ENCODE measurements at regions not wholly inside any gene's neighbourhood (a gene's known extent, or its start where the extent isn't known, plus 50 kb on each side); places are given as distances from the start of the nearest gene placed in this dataset.

DNA sequence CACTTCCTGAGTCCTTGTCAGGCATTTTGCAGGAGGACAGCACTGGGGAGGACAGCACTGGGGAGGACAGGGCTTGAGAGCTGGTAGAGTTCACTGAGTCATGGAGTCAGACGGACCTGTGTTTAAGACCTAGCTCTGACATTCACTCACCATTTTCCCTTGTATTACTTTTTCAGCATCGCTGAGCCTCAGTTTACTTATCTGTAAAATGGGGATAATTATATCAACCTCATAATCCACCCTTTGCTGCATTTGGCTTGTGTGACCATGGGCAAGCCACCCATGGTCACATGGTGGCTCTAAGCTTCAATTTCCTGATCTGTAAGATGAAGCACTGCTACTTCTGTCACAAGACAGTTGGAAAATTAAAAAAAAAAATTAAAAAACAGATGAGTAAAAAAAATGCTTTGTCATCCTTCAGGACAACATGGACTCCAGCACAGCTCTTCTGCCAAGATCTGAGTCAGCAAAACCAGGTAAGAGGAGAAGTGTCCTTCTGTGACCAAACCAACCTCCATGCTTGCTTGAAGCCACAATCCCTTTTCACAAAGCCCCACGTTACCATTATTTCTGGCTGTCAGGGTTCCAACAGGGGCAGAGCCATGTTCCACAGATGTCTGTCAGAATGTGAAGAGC lies 275.5 kb downstream of the RAB28 start:
- 47% methylated on average over 3 of the region's 3 CpGs for WGBS (ENCODE audit: low lambda C conversion rate)
- POLR2A ChIA-PET = no interaction called here

DNA sequence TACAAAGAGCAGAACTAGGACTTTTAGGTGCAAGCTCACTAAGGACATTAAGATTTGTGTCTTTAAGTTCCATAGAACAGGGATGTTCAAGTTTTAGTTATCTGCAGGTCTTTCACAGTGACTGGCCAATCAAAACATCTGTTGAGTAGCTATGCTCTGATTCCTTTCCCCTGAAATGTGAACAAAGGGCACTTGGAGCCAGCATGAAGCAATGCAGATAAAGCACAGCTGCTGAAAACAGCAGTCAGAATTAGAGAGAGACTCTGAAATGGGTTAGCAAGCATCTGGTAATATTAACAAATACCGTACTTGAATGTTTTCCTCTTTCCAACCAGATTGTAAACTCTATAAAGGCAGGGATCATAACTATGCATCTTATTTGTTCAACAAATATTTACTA lies 276.9 kb downstream of the RAB28 start:
- Histone ChIP-seq H3K27me3 (ENCODE audit: insufficient read depth) (no peaks in the 10 kb centered on the region), H3K4me3 (ENCODE audit: low read depth in 2 of 2, low read length in 1 of 2) (no peak overlapping the region), H3K9ac (no peak overlapping the region), H3K79me2 (ENCODE audit: insufficient read depth) (no peaks in the 10 kb centered on the region), H3K9me3 (no peaks in the 10 kb centered on the region), H3K27ac (ENCODE audit: low read depth in 2 of 2, low read length in 1 of 2) (no peak overlapping the region), H2AFZ (ENCODE audit: low read depth) (no peak overlapping the region), H3K4me1 (ENCODE audit: control insufficient read depth in 1 of 2, insufficient read depth in 2 of 2, low read depth in 1 of 2, low read length in 1 of 2) (no peaks in the 10 kb centered on the region), H3K36me3 (replicated peaks in 1 of 2; ENCODE audit: control insufficient read depth in 1 of 2, insufficient read depth in 2 of 2, low read length in 1 of 2) (no peaks in the 10 kb centered on the region), H3K9me2 (no peaks in the 10 kb centered on the region), H3K4me2 (no peak overlapping the region), H4K20me1 (ENCODE audit: insufficient read depth) (no peaks in the 10 kb centered on the region), H3F3A (replicated peaks; ENCODE audit: insufficient read depth) (no peaks in the 10 kb centered on the region)
- CTCF ChIA-PET = no interaction called here
- POLR2A ChIA-PET = no interaction called here
- 43% methylated on average over 1 of the region's 1 CpG for WGBS (ENCODE audit: low lambda C conversion rate)
- TF ChIP-seq EP300 (IDR thresholded peaks at IDR 0.05; ENCODE audit: borderline replicate concordance in 1 of 2, low read depth in 1 of 2, low read length in 1 of 2) (no peak), RXRA (IDR thresholded peaks at IDR 0.05; ENCODE audit: borderline replicate concordance, low read depth) (no peak), FOXM1 (IDR thresholded peaks at IDR 0.05; ENCODE audit: low read depth) (no peak)
- TF ChIP-seq, protein P1, sequence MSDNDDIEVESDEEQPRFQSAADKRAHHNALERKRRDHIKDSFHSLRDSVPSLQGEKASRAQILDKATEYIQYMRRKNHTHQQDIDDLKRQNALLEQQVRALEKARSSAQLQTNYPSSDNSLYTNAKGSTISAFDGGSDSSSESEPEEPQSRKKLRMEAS (IDR thresholded peaks at IDR 0.05; ENCODE audit: low read depth) = no peak
- no peak for DNase-seq

More for the DNA sequence above, 275.5 kb downstream of the RAB28 start:
- no peaks in the 10 kb centered on the region for H3K27me3 ChIP-seq (ENCODE audit: insufficient read depth)
- no peak overlapping the region for H3K4me3 ChIP-seq (ENCODE audit: low read depth in 2 of 2, low read length in 1 of 2)
- H3K79me2 ChIP-seq (ENCODE audit: insufficient read depth) = no peaks in the 10 kb centered on the region
- no peak for DNase-seq
- TF ChIP-seq, protein P2, sequence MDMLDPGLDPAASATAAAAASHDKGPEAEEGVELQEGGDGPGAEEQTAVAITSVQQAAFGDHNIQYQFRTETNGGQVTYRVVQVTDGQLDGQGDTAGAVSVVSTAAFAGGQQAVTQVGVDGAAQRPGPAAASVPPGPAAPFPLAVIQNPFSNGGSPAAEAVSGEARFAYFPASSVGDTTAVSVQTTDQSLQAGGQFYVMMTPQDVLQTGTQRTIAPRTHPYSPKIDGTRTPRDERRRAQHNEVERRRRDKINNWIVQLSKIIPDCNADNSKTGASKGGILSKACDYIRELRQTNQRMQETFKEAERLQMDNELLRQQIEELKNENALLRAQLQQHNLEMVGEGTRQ (IDR thresholded peaks at IDR 0.05; ENCODE audit: borderline replicate concordance, low read depth, low read length) = no peak
- H3K4me1 ChIP-seq (ENCODE audit: control insufficient read depth in 1 of 2, insufficient read depth in 2 of 2, low read depth in 1 of 2, low read length in 1 of 2) = no peaks in the 10 kb centered on the region
- no peaks in the 10 kb centered on the region for H3K36me3 ChIP-seq (replicated peaks in 1 of 2; ENCODE audit: control insufficient read depth in 1 of 2, insufficient read depth in 2 of 2, low read length in 1 of 2)
- H3K27ac ChIP-seq (ENCODE audit: low read depth in 2 of 2, low read length in 1 of 2) = no peak overlapping the region
- no peak overlapping the region for H3K4me2 ChIP-seq
- no peaks in the 10 kb centered on the region for H3F3A ChIP-seq (replicated peaks; ENCODE audit: insufficient read depth)
- H3K9me3 ChIP-seq = no peaks in the 10 kb centered on the region
- H3K9me2 ChIP-seq = no peaks in the 10 kb centered on the region
- H4K20me1 ChIP-seq (ENCODE audit: insufficient read depth) = no peaks in the 10 kb centered on the region
- H3K9ac ChIP-seq = no peak overlapping the region
- CTCF ChIA-PET = no interaction called here
- no peak overlapping the region for H2AFZ ChIP-seq (ENCODE audit: low read depth)

DNA sequence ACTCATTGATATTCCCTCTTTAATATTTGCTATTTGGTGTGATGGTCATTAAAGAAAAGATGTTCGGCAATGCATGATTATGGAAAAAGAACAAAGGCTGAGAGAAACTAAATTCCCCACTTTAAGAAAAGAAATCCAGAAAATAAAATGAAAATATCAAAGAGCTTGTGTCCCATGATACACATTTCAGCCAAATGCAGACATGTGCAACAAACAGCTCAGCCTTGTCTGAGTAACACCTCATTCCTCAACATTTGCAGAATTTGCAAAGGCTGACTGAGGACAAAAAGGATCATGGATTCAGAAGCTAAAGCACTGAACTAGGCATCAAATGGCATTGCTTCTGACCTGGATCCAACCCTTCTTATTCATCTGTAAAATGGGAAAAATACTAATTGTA lies 281.0 kb downstream of the RAB28 start:
- Histone ChIP-seq H3K79me2 (ENCODE audit: insufficient read depth) (no peaks in the 10 kb centered on the region), H2AFZ (ENCODE audit: low read depth) (no peak overlapping the region), H4K20me1 (ENCODE audit: insufficient read depth) (no peaks in the 10 kb centered on the region), H3K9me3 (no peaks in the 10 kb centered on the region), H3K9ac (no peak overlapping the region), H3F3A (replicated peaks; ENCODE audit: insufficient read depth) (no peaks in the 10 kb centered on the region), H3K27me3 (ENCODE audit: insufficient read depth) (no peaks in the 10 kb centered on the region), H3K9me2 (no peaks in the 10 kb centered on the region), H3K4me1 (ENCODE audit: control insufficient read depth in 1 of 2, insufficient read depth in 2 of 2, low read depth in 1 of 2, low read length in 1 of 2) (no peaks in the 10 kb centered on the region), H3K4me3 (ENCODE audit: low read depth in 2 of 2, low read length in 1 of 2) (no peak overlapping the region), H3K27ac (ENCODE audit: low read depth in 2 of 2, low read length in 1 of 2) (no peak overlapping the region), H3K36me3 (replicated peaks in 1 of 2; ENCODE audit: control insufficient read depth in 1 of 2, insufficient read depth in 2 of 2, low read length in 1 of 2) (no peaks in the 10 kb centered on the region), H3K4me2 (no peak overlapping the region)
- CTCF ChIA-PET = no interaction called here
- 17% methylated on average over 1 of the region's 1 CpG for WGBS (ENCODE audit: low lambda C conversion rate)
- no peak for DNase-seq
- POLR2A ChIA-PET = no interaction called here
- TF ChIP-seq RAD21 (IDR thresholded peaks at IDR 0.05; ENCODE audit: low read length) (no peak), TEAD4 (IDR thresholded peaks at IDR 0.05; ENCODE audit: borderline replicate concordance, insufficient read depth) (no peak), RCOR1 (IDR thresholded peaks at IDR 0.05; ENCODE audit: low read length) (no peak), EZH2phosphoT487 (IDR thresholded peaks at IDR 0.05; ENCODE audit: borderline replicate concordance, low read depth) (no peak), TAF1 (IDR thresholded peaks at IDR 0.05; ENCODE audit: borderline replicate concordance, low read depth, low read length) (no peak), RFX5 (IDR thresholded peaks at IDR 0.05; ENCODE audit: low read length) (no peak), POLR2AphosphoS5 (IDR thresholded peaks at IDR 0.05; ENCODE audit: low read depth, low read length) (no peak), YY1 (IDR thresholded peaks at IDR 0.05; ENCODE audit: low read depth) (no peak), EP300 (IDR thresholded peaks at IDR 0.05; ENCODE audit: borderline replicate concordance in 1 of 2, low read depth in 1 of 2, low read length in 1 of 2) (no peak), SIN3A (IDR thresholded peaks at IDR 0.05; ENCODE audit: borderline replicate concordance, low read depth, low read length) (no peak), MXI1 (IDR thresholded peaks at IDR 0.05; ENCODE audit: low read depth, low read length) (no peak), FOXM1 (IDR thresholded peaks at IDR 0.05; ENCODE audit: low read depth) (no peak), NFIC (IDR thresholded peaks at IDR 0.05; ENCODE audit: borderline replicate concordance) (no peak)
- TF ChIP-seq, protein P3, sequence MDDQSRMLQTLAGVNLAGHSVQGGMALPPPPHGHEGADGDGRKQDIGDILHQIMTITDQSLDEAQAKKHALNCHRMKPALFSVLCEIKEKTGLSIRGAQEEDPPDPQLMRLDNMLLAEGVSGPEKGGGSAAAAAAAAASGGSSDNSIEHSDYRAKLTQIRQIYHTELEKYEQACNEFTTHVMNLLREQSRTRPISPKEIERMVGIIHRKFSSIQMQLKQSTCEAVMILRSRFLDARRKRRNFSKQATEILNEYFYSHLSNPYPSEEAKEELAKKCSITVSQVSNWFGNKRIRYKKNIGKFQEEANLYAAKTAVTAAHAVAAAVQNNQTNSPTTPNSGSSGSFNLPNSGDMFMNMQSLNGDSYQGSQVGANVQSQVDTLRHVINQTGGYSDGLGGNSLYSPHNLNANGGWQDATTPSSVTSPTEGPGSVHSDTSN (IDR thresholded peaks at IDR 0.05) = no peak
- TF ChIP-seq, protein P4, sequence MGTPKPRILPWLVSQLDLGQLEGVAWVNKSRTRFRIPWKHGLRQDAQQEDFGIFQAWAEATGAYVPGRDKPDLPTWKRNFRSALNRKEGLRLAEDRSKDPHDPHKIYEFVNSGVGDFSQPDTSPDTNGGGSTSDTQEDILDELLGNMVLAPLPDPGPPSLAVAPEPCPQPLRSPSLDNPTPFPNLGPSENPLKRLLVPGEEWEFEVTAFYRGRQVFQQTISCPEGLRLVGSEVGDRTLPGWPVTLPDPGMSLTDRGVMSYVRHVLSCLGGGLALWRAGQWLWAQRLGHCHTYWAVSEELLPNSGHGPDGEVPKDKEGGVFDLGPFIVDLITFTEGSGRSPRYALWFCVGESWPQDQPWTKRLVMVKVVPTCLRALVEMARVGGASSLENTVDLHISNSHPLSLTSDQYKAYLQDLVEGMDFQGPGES (IDR thresholded peaks at IDR 0.05; ENCODE audit: low read depth, low read length) = no peak
- TF ChIP-seq, protein P2 (IDR thresholded peaks at IDR 0.05; ENCODE audit: borderline replicate concordance, low read depth, low read length) = no peak
